NCI-H2196 treated with DMSO at 0.1 percent for 48 hours (cell line): ENCODE measurements at regions not wholly inside any gene's neighbourhood (a gene's known extent, or its start where the extent isn't known, plus 50 kb on each side); places are given as distances from the start of the nearest gene placed in this dataset.
"Not testable (repeated sequence)": the region's sequence is repeated elsewhere in the genome, so short reads cannot be mapped to it uniquely, and the experiment has no call there.

Experiments
- DNase-seq: peaks from one replicate; lab custom pipeline; 2025; ENCODE audit not compliant: unreplicated experiment; lab: John Stamatoyannopoulos, UW

DNA sequence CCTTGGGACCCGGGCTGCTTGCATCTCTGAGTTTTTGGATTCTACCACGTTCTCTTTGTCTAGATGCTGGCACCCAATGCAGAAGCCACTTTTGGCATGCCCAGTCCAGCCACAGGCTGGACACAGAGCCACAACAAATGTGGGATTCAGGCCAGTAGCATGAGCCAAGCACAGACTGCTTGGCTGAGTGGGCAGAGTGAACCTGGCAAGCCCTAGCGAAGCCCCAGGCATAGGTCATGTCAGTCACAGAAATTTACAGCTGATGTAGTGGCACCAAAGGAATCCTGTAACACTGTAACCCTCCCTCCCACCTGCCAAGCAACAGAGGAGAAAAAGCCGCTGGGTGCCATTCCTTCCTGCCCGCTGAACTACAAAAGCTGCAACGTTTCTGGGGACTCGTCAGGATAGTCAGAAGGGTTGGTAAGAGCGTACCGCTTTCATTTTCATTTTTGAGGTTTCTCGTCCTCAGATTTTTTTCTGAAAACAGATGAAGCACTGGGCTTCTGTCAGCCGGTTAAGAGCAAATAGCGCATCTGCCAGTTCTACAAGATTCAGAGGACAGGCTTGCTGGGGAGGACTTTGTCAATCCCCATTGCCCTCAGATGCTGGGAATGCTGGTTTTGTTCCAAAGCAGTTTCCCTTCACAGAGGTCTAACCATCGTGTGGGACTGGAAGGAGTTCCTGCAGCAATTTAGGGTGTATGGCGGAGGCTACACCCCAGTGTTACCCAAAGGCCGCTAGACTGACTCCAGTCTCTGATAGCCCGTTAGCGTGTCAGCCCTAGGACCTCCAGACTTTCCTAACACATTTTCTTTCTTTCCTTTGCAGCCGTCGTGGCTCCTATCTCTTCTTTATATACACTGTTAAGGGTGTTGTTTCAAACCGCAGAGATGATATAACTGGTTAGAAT is 399.0 kb downstream of the HTR1A start:
- DNase-seq = no peak

DNA sequence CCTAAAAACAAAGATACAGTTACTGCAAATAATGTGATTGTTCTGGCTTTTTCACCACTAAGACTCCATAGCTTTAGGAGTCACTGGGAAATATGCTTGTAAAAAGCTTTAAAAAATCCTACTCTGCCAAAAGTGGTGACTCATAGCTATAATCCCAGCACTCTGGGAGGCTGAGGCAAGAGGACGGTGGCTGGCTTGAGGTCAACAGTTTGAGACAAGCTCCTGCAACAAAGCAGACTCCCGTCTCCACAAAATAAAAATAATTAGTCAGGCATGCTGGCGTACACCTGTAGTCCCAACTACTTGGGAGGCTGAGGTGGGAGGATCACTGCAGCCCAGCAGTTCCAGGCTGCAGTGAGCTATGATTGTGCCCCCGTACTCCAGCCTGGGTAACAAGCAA is 406.4 kb downstream of the HTR1A start:
- DNase-seq = no peak

DNA sequence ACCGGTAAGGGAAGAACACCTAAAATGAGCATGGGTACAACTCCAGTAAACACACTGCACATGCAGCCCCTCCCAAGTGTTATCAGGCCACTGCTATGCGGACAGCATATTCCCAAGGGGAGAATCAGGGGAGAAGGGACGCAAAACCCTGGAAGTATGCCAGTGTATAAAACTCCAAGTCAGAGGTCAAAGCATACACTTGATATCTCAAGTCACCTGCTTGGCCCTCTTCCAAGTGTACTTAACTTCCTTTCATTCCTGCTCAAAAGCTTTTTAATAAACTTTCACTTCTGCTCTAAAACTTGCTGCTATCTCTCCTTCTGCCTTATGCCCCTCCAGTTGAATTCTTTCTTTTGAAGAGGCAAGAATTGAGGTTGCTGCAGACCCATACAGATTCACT is 408.1 kb downstream of the HTR1A start:
- no peak for DNase-seq

DNA sequence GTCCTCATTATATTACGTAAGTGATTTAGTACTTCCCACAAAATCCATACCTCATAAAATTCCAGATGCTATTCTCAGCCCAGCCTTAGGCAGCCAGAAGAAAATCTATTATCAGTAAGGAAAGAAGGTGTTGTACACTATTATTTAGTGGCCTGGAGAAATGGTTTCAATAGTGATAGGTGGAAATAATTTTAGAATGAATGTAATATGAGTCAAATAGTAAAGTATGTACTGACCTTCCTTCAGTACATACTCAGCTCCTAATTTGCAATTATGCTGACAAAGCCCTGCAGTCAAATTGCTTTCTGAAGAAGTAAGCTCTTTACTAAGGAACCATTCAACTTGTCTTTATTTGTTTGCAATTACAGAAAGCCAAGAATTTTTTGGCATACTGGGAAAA is 409.2 kb downstream of the HTR1A start:
- no peak for DNase-seq

DNA sequence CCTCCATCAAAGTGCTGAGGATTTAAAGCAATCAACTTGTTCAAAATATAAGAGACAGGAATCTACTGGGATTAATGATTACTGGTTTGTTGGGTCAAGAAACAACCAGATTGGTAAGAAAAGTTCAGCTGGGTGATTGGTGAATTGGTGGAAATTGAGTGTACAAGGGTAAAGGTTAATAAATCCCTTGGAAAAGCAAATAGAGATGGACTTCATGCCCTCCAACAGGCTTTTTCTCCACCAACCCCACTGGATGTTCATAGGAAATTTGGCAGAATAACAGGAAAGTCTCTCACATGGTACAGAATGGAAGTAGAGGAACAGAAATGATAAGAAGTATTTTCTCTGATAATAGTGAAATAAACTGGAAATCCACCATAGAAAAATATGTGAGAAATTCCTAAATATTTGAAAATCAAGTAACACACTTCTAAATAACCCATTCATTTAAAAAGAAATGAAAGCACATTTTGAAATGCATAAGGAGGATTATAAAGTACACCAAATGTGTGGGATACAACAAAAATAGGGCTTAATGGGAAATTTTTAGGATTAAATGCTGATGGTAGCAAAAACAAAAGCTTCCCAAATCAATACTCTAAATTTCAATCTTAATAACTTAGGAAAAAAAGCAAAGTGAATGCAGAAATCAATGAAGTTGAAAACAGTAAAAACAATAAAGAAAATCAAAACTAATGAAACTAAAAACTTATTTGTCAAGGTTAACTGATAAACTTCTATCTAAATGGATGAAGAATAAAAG is 426.2 kb downstream of the HTR1A start:
- no peak for DNase-seq

DNA sequence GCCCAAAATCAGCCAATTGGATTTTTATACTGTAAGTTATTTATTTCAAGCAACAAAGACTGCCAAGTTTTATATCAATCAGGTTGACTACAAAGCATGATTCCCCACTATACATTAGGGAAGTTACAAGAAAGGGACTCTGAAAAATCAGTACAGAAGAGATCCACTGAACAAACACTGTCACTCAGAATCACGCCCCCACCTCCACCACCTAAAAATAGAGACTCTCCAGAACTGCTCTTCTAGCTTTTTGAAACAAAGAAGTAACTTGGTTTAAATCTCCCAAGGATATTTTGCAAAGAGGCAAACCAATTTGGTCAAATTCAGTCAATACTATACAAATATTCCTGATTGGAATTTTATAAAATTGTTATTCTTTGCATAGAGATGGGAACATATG is 438.0 kb downstream of the HTR1A start:
- DNase-seq = no peak

DNA sequence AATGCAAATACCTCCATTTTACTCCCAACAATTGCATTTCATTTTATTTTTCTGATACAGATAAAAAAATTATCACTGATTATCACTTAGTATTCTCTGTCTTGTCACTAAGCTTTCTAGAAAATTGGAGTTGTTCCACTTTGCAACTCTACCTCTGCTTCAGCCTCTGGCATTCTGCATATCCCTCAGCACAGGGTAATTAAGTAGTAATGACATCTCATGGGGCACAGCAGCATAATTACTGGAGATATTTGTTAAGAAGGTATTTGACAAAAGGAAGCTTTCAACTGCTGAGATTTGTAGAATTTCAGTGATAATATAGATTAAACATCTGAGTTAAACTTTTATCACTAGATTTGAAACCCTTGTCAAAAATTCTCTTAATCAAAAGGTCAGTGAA is 446.2 kb downstream of the HTR1A start:
- DNase-seq = no peak

DNA sequence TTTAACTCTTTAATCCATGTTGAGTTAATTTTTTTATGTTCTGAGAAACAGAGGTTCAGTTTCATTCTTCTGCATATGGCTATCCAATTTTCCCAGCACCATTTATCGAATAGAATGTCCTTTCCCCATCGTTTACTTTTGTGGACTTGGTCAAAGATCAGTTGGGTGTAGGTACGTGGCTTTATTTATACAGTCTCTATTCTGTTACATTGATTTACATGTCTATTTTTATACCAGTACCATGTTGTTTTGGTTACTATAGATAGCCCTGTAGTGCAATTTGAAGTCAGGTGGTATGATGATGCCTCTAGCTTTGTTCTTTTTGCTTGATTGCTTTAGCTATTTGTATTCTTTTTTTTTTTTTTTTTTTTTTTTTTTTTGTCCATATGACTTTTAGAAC is 462.0 kb downstream of the HTR1A start:
- no peak for DNase-seq

DNA sequence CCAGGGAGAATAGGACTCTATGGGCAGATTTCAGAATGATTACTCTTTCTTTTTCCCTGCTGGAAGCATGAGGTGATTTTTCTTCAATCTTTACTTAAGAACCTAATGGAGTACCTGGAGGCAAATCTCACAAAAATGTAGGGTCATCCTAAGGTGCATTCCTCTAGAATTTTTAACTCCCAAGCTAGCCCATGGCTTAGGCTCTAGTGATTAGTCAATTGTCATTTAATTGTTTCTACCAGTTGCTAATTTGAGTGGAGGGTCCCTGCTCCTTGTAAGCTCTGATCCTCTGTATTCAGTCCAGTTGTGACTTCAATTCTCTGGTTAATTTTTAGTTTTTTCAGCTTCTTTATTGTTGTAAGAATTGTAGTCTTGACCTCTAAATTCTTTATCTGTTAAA is 467.0 kb downstream of the HTR1A start:
- no peak for DNase-seq

DNA sequence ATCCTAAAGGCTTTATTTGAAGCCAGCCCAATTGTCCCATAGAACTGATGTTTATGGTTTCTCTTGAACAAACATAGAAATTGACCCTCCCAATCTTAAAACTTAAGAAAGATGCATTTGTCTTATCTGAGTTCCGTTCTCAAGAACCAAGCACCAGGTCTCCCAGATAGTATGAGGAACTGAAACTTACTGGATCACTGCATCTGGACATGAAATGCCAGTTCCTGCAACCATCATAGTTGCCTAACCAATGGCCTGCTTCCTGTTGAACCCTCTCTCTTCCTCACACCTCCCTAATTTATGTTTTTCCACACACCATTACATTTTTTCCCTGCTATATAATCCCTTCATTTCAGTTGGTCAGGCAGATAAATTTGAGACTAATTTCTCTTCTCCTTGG is 478.9 kb downstream of the HTR1A start:
- no peak for DNase-seq

DNA sequence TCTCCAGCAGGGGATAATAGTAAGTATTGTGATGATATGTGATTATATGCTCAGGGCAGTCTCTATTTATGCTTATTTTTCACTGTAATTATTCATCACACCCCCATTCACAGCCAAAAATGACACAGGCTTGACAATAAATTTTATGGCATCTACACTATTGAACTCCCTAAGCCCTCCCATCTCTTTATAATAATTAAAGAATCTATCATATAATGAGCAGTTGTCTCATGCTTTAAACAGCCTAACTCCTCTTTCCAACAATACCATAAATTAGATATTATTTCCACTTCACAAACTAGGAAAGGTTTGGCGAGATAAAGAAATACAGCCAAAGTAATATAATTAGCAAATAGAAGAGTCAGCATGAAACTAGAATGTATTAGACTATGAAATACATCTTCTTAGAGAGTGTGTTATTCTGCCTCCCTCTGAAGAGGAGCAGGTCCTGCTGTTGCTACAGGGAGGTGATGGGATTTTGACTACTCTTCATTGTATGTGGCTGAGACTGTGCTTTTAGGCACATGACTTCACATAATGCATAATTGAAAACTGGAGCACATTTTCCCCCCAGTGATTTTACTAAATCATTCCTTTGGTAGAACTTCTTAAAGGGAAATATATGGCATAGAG is 488.8 kb downstream of the HTR1A start:
- no peak for DNase-seq

DNA sequence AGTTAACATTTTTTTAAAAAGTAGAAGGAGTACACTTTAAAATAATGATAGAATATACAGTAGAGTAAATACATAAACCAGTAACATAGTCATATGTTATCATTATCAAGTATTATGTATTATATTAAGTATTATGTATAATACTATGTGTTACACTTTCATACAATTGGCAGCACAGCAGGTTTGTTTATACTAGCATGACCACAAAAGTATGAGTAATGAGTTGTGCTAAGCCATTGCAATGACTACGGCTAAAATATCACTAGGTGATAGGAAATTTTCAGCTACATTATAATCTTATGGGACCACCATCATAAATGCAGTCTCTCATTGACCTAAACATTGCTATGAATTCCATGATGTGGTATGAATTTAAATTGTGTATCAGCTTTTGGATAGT is 506.0 kb downstream of the HTR1A start:
- no peak for DNase-seq

DNA sequence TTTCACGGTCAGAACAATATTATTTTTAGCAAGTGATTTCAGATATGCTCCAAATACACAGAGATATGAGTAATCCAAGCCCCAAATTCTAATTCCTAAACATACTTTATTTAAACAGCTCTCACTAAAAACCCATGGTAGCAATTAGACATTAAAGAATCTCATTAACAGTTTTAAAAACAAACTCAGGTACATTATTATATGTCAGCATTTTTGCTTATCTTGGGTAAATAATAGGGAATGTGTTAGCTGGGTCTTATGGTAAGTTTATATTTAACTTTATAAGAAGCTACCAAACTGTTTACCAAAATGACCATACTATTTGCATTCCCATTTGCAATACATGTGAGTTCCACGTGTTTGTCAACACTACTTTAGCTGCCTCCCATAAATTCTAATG is 511.1 kb downstream of the HTR1A start:
- DNase-seq = no peak

DNA sequence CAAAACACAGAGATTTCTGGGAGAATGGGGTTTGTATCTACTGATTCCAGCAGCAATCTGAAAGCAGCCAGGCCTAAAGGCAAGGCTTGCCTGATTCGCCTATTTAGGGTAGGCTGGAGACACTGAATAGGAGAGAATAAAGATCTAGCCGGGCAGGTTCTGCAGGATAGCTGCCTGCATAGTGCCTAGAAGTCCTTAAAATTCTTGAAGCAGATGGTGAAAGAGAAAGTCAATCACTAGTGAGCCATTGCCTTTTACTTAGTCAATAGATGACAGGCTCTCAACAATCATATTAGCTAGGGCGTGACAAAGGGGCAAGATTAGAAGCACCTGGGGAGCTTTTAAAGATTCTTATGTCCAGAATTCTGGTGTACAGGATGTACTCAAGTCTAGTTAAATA is 522.7 kb downstream of the HTR1A start:
- no peak for DNase-seq

DNA sequence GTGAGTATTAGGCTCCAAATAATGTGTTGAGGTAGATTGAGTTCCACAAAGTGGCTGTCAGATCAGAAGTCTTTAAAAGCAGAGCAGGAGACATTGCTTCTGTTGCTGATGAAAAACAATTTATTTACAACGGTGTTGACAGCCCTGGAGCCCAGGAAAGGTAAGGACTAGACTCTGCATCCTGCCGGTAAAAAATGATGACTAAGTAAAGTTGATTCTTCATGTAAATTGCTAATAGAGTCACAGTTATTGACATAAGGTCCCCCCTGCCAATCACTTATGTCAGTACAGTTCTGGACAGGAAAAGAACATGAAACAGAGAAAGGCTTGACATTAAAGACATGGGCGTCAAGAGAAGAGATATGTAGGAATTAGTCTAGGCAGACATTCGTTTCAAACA is 552.5 kb downstream of the HTR1A start:
- DNase-seq = no peak

DNA sequence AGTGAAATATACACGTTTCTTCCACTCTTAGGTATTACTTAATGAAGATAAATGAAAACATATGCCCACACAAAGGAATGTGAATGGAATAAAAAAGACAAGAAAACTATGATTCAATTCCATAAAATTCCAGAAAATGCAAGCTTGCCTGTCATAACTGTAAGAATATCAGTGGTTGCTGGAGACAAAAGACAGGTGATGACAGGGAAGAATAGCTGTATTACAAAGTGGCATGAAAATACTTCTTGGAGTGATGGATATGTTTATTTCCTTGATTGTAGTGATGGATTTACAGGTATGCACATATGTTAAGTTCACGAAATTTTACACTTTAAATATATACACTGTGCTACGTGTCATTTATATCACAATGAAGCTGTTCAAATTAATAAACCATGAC is 553.3 kb downstream of the HTR1A start:
- no peak for DNase-seq

DNA sequence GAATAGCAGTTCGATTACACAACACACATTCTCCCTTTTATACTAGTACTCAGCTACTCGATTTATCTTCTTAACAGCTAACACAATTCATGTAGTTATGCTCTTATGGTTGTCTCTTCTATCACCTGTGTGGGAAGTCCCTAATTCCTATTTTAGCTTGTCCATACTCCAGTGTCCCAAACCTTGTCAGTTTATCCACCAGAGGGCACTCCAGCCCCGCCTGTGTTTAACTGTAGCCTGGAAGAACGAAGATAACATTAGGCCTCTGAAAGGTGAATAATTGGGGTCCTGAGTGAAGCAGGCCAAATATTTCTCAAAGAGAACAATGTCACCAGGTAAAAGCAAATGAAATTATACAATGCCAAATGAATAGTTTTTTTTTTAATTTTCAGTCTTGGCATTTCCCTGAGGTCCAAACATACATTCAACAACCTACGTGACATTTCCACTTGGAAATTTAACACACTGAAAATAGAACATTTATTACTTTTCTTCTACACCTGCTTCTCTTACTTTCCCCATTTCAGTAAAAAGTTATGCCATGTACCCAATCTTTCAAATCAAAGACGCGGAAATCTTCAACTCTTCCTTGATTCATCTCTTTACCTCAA is 560.7 kb downstream of the HTR1A start:
- no peak for DNase-seq

DNA sequence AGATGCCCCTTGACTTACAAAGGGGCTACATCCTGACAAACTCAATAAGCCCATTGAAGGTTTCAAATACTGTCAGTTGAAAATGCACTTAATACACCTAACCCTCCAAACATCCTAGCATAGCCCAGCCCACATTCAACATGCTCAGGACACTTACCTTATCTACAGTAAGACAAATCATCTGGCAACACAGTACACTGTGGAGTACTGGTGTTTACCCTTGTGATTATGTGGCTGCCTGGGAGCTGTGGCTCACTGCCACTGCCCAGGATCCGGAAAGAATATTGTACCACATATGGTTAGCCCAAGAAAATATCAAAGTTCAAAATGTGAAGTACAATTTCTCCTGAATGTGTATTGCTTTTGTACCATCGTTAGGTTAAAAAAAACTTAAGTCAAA is 562.2 kb downstream of the HTR1A start:
- DNase-seq = no peak

DNA sequence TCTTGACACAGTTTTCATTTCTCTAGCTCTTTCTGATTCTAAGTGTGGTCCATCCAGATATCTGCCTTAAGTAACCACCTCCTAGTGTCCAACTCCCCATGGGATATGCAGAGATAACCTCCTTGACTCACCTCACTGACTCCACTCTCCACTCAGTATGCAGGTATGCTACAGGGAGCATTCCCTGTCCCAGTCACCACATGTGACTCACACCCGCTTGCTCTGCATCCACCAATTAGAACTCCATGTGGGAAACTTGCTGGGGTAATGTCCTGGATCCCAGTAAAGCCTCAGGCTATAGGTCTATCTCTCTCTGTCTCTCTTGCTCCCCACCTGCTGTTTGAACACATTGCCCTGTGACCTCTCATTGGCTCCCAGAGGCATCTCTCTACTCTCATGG is 563.9 kb downstream of the HTR1A start:
- no peak for DNase-seq

DNA sequence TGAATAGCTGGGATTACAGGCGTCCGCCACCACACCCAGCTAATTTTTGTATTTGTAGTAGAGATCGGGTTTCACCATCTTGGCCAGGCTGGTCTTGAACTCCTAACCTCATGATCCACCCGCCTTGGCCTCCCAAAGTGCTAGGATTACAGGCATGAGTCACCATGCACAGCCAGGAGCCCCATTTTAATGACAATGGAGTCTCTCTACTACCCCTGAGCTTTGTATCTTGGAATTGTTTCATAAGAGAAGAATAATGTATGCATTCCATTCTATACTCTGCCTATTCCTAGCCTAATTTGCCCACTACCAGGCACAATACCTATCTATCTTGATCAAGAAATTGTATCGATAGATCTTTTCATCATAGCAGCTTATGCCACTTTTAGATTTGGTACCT is 574.1 kb downstream of the HTR1A start:
- not testable (repeated sequence) for DNase-seq

DNA sequence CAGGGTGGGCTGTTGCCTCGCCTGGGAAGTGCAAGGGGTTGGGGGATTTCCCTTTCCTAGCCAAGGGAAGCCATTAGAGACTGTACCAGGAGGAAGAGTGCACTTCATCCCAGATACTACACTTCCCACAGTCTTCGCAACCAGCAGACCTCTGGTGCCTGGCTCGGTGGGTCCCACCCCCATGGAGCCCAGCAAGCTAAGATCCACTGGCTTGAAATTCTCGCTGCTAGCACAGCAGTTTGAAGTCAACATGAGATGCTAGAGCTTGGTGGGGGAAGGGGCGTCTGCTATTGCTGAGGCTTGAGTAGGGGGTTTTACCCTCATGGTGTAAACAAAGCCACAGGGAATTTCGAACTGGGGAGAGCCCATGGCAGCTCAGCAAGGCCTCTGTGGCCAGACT is 586.4 kb downstream of the HTR1A start:
- no peak for DNase-seq

DNA sequence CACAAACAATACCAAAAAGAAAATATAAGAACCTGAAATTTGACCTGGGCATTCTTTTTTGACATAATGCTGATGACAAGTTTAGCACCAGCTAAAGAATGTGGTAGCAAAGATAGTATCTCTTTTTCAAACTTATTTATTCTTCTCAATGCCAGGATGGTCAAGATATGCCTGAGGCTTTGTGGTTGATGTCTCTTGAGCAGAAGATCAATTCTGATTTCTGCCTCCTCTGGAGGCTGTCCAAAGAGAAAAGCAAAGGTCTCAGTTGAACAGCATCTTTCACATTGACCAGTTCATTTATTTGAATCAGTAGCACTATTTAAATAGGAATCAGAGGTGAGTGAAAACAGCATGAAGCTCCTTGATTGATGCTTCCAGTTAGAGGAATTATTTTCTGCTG is 588.2 kb downstream of the HTR1A start:
- no peak for DNase-seq
